ENCODE measurements at regions not wholly inside any gene's neighbourhood (a gene's known extent, or its start where the extent isn't known, plus 50 kb on each side); places are given as distances from the start of the nearest gene placed in this dataset.
"Not testable (repeated sequence)": the region's sequence is repeated elsewhere in the genome, so short reads cannot be mapped to it uniquely, and the experiment has no call there.

GRCh38 chr4:103982454-103982853 lies 262.7 kb upstream of the TACR3 start:
- no peak for DNase-seq

GRCh38 chr4:103948244-103949018 lies 228.6 kb upstream of the TACR3 start:
- no peak for DNase-seq

- DNase-seq: no peak
These were observed 227.8 kb upstream of the TACR3 start for GRCh38 chr4:103947617-103948016.

- DNase-seq: not testable (repeated sequence)
These were observed 227.0 kb upstream of the TACR3 start for GRCh38 chr4:103946621-103947268.

GRCh38 chr4:103938488-103938887 lies 218.7 kb upstream of the TACR3 start:
- no peak for DNase-seq

GRCh38 chr4:103936653-103937145 lies 216.9 kb upstream of the TACR3 start:
- DNase-seq: no peak

GRCh38 chr4:103934178-103934789 lies 214.5 kb upstream of the TACR3 start:
- DNase-seq: peak; percentile 45

GRCh38 chr4:103928370-103928769 lies 208.6 kb upstream of the TACR3 start:
- no peak for DNase-seq

GRCh38 chr4:103923551-103923950 lies 203.8 kb upstream of the TACR3 start:
- no peak for DNase-seq

- no peak for DNase-seq
These were observed 198.4 kb upstream of the TACR3 start for GRCh38 chr4:103918214-103918613.

- DNase-seq: peak; percentile 7
These were observed 195.6 kb upstream of the TACR3 start for GRCh38 chr4:103915224-103915869.

GRCh38 chr4:103907414-103907813 lies 187.6 kb upstream of the TACR3 start:
- no peak for DNase-seq

GRCh38 chr4:103904123-103904522 lies 184.3 kb upstream of the TACR3 start:
- DNase-seq: no peak

GRCh38 chr4:103902730-103903129 lies 182.9 kb upstream of the TACR3 start:
- no peak for DNase-seq

GRCh38 chr4:103895876-103896465 lies 176.2 kb upstream of the TACR3 start:
- DNase-seq: no peak

- no peak for DNase-seq
These were observed 172.8 kb upstream of the TACR3 start for GRCh38 chr4:103892586-103892985.

GRCh38 chr4:103887191-103887590 lies 167.4 kb upstream of the TACR3 start:
- DNase-seq: no peak

GRCh38 chr4:103885152-103885551 lies 165.4 kb upstream of the TACR3 start:
- no peak for DNase-seq

GRCh38 chr4:103867311-103867710 lies 147.5 kb upstream of the TACR3 start:
- DNase-seq: no peak

GRCh38 chr4:103853627-103854026 lies 133.8 kb upstream of the TACR3 start:
- no peak for DNase-seq

- no peak for DNase-seq
These were observed 133.4 kb upstream of the TACR3 start for GRCh38 chr4:103853146-103853545.

- no peak for DNase-seq
These were observed 125.3 kb upstream of the TACR3 start for GRCh38 chr4:103845075-103845474.

- no peak for DNase-seq
These were observed 123.0 kb upstream of the TACR3 start for GRCh38 chr4:103842637-103843239.
